ENCODE measurements at regions not wholly inside any gene's neighbourhood (a gene's known extent, or its start where the extent isn't known, plus 50 kb on each side); places are given as distances from the start of the nearest gene placed in this dataset.
A peak's percentile ranks its signal among the peaks of the same experiment; 100 is the strongest.

- TF ChIP-seq EZH2phosphoT487 (conservative IDR thresholded peaks at IDR 0.05; ENCODE audit: low read length) (no peak), CTCF (IDR thresholded peaks at IDR 0.05; ENCODE audit: insufficient read depth, low read length, poor library complexity, severe bottlenecking) (no peak)
- H3K27ac ChIP-seq (ENCODE audit: low read depth, low read length): no peak overlapping the region
These were observed 450.2 kb downstream of the TLL1 start for GRCh38 chr4:166323250-166323649.

GRCh38 chr4:166324321-166324720, 451.3 kb downstream of the TLL1 start:
- H3K27me3 ChIP-seq (ENCODE audit: low read length): no peaks in the 10 kb centered on the region
- H3K4me2 ChIP-seq (ENCODE audit: low read depth, low read length, poor library complexity, severe bottlenecking): no peak overlapping the region
- H3K27ac ChIP-seq (ENCODE audit: low read depth, low read length): no peak overlapping the region
- H2AFZ ChIP-seq (ENCODE audit: low read depth, low read length, severe bottlenecking): peak overlapping the region; percentile 70
- H3K9me2 ChIP-seq (replicated peaks; ENCODE audit: insufficient read depth, low read length): no peaks in the 10 kb centered on the region
- TF ChIP-seq CTCF (IDR thresholded peaks at IDR 0.05; ENCODE audit: insufficient read depth, low read length, poor library complexity, severe bottlenecking) (peak; percentile 44), EZH2phosphoT487 (conservative IDR thresholded peaks at IDR 0.05; ENCODE audit: low read length) (no peak)
- H3K79me2 ChIP-seq (ENCODE audit: insufficient read depth, low read length): no peaks in the 10 kb centered on the region
- H3F3A ChIP-seq (ENCODE audit: insufficient read depth): 0 out of 2 replicates have a peak, but pooled peaks cover 2% of the 10 kb centered on the region
- no peaks in the 10 kb centered on the region for H3K9me3 ChIP-seq (ENCODE audit: insufficient read depth, low read length)
- no peak overlapping the region for H3K9ac ChIP-seq (ENCODE audit: low read length)
- H4K20me1 ChIP-seq (ENCODE audit: low read depth, low read length): no peaks in the 10 kb centered on the region
- H3K36me3 ChIP-seq (ENCODE audit: low read length): no peaks in the 10 kb centered on the region
- no peak overlapping the region for H3K4me3 ChIP-seq (ENCODE audit: insufficient read depth, low read length, poor library complexity, severe bottlenecking)

More at GRCh38 chr4:166323250-166323649, 450.2 kb downstream of the TLL1 start:
- Histone ChIP-seq H3K4me2 (ENCODE audit: low read depth, low read length, poor library complexity, severe bottlenecking) (no peak overlapping the region), H3F3A (ENCODE audit: insufficient read depth) (0 out of 2 replicates have a peak, but pooled peaks cover 2% of the 10 kb centered on the region), H3K9ac (ENCODE audit: low read length) (no peak overlapping the region), H3K9me2 (replicated peaks; ENCODE audit: insufficient read depth, low read length) (no peaks in the 10 kb centered on the region), H3K4me3 (ENCODE audit: insufficient read depth, low read length, poor library complexity, severe bottlenecking) (no peak overlapping the region), H3K36me3 (ENCODE audit: low read length) (no peaks in the 10 kb centered on the region), H3K27me3 (ENCODE audit: low read length) (no peaks in the 10 kb centered on the region), H2AFZ (ENCODE audit: low read depth, low read length, severe bottlenecking) (no peak overlapping the region), H4K20me1 (ENCODE audit: low read depth, low read length) (no peaks in the 10 kb centered on the region), H3K79me2 (ENCODE audit: insufficient read depth, low read length) (no peaks in the 10 kb centered on the region), H3K9me3 (ENCODE audit: insufficient read depth, low read length) (no peaks in the 10 kb centered on the region)

GRCh38 chr4:166335256-166335938, 462.4 kb downstream of the TLL1 start:
- no peaks in the 10 kb centered on the region for H3K27me3 ChIP-seq (ENCODE audit: low read length)
- no peaks in the 10 kb centered on the region for H3K36me3 ChIP-seq (ENCODE audit: low read length)
- H3F3A ChIP-seq (ENCODE audit: insufficient read depth): no peaks in the 10 kb centered on the region; the same call in 1 of the 2 replicates
- H3K79me2 ChIP-seq (ENCODE audit: insufficient read depth, low read length): no peaks in the 10 kb centered on the region
- peak overlapping the region; percentile 72 for H2AFZ ChIP-seq (ENCODE audit: low read depth, low read length, severe bottlenecking)
- H4K20me1 ChIP-seq (ENCODE audit: low read depth, low read length): no peaks in the 10 kb centered on the region
- peak overlapping the region; percentile 27 for H3K4me2 ChIP-seq (ENCODE audit: low read depth, low read length, poor library complexity, severe bottlenecking)
- H3K4me3 ChIP-seq (ENCODE audit: insufficient read depth, low read length, poor library complexity, severe bottlenecking): no peak overlapping the region
- H3K9me3 ChIP-seq (ENCODE audit: insufficient read depth, low read length): no peaks in the 10 kb centered on the region
- no peak overlapping the region for H3K27ac ChIP-seq (ENCODE audit: low read depth, low read length)
- H3K9ac ChIP-seq (ENCODE audit: low read length): no peak overlapping the region
- TF ChIP-seq CTCF (IDR thresholded peaks at IDR 0.05; ENCODE audit: insufficient read depth, low read length, poor library complexity, severe bottlenecking) (no peak), EZH2phosphoT487 (conservative IDR thresholded peaks at IDR 0.05; ENCODE audit: low read length) (no peak)
- no peaks in the 10 kb centered on the region for H3K9me2 ChIP-seq (replicated peaks; ENCODE audit: insufficient read depth, low read length)

Measured in SU-DHL-6 (cell line).